Activated CD8-positive, alpha-beta memory T cell treated with anti-CD3 and anti-CD28 coated beads, Interleukin-2, amount 50 U/mL, for 48 hours (primary cell): ENCODE measurements at regions not wholly inside any gene's neighbourhood (a gene's known extent, or its start where the extent isn't known, plus 50 kb on each side); places are given as distances from the start of the nearest gene placed in this dataset.

Experiments used
- DNase-seq: peaks from one replicate; pipeline ENCODE4 v3.0.0-alpha.2; 2020

- no peak for DNase-seq
Measured at GRCh38 chr13:82766732-82767321, 1115.4 kb downstream of the SLITRK1 start.

- DNase-seq: no peak
Measured at GRCh38 chr13:82758044-82758443, 1124.2 kb downstream of the SLITRK1 start.

- no peak for DNase-seq
Measured at GRCh38 chr13:82751206-82751605, 1131.1 kb downstream of the SLITRK1 start.

- no peak for DNase-seq
Measured at GRCh38 chr13:82749551-82749950, 1132.7 kb downstream of the SLITRK1 start.

- no peak for DNase-seq
Measured at GRCh38 chr13:82747958-82748357, 1134.3 kb downstream of the SLITRK1 start.

- no peak for DNase-seq
Measured at GRCh38 chr13:82747291-82747690, 1135.0 kb downstream of the SLITRK1 start.

GRCh38 chr13:82740442-82740841, 1141.8 kb downstream of the SLITRK1 start:
- DNase-seq: no peak

- DNase-seq: no peak
Measured at GRCh38 chr13:82739881-82740280, 1142.4 kb downstream of the SLITRK1 start.

GRCh38 chr13:82729401-82729800, 1152.9 kb downstream of the SLITRK1 start:
- no peak for DNase-seq

- no peak for DNase-seq
Measured at GRCh38 chr13:82720986-82721385, 1161.3 kb downstream of the SLITRK1 start.

GRCh38 chr13:82719987-82720386, 1162.3 kb downstream of the SLITRK1 start:
- DNase-seq: no peak

- DNase-seq: no peak
Measured at GRCh38 chr13:82717249-82717648, 1165.0 kb downstream of the SLITRK1 start.

GRCh38 chr13:82713687-82714405, 1168.4 kb downstream of the SLITRK1 start:
- DNase-seq: no peak

GRCh38 chr13:82702513-82702912, 1179.8 kb downstream of the SLITRK1 start:
- no peak for DNase-seq

GRCh38 chr13:82701020-82701419, 1181.3 kb downstream of the SLITRK1 start:
- no peak for DNase-seq

GRCh38 chr13:82698941-82699340, 1183.3 kb downstream of the SLITRK1 start:
- no peak for DNase-seq

GRCh38 chr13:82698383-82698782, 1183.9 kb downstream of the SLITRK1 start:
- no peak for DNase-seq

GRCh38 chr13:82693607-82694006, 1188.7 kb downstream of the SLITRK1 start:
- no peak for DNase-seq

GRCh38 chr13:82688400-82688994, 1193.8 kb downstream of the SLITRK1 start:
- DNase-seq: no peak

GRCh38 chr13:82687884-82688283, 1194.4 kb downstream of the SLITRK1 start:
- no peak for DNase-seq

GRCh38 chr13:82681535-82681934, 1200.7 kb downstream of the SLITRK1 start:
- DNase-seq: no peak

- DNase-seq: no peak
Measured at GRCh38 chr13:82678052-82678451, 1204.2 kb downstream of the SLITRK1 start.

GRCh38 chr13:82675024-82675423, 1207.2 kb downstream of the SLITRK1 start:
- no peak for DNase-seq

- no peak for DNase-seq
Measured at GRCh38 chr13:82674546-82674945, 1207.7 kb downstream of the SLITRK1 start.
